GM19351 (cell line): ENCODE measurements at regions not wholly inside any gene's neighbourhood (a gene's known extent, or its start where the extent isn't known, plus 50 kb on each side); places are given as distances from the start of the nearest gene placed in this dataset.

Source experiments
- ATAC-seq: cut with Tn5 transposase; IDR thresholded peaks from one replicate; pipeline ENCODE4 v1.9.1; 2021; ENCODE audit warnings: mild to moderate bottlenecking, moderate library complexity; ENCODE audit not compliant: unreplicated experiment

DNA sequence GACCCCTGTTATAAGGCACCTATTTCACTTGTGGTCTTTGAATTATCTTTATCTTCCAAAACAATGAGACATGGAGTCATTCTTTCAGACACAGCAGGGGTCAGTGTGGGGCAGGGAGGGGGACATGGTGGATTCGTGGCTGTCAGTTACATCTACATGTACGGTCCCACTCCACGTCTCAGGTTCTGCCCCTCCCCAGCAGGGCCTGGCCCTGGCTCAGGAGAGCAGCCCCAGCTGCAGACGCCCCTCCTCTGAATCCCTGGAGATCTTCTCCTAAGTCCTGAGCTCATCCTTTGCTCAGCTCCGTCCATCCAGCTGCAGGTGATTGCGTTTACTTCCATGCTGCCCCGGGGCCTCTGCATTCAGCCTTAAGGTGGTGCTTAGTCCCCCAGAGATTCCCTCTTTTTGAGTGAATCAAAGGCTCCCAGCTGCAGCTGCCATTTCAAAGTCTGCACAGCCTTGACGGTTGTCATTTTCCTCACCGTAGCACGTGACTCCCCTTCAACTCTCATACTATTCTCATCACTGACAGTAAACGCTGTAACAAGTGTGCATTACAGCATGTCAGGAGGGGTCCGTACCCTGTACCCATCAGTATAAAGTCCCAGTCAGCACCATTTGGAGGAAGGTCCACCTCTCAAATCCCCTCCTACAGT is 113.4 kb upstream of the TCERG1L start:
- ATAC-seq, result no peak

- no peak for ATAC-seq
Measured at GRCh38 chr10:131425752-131426533, 114.4 kb upstream of the TCERG1L start.

DNA sequence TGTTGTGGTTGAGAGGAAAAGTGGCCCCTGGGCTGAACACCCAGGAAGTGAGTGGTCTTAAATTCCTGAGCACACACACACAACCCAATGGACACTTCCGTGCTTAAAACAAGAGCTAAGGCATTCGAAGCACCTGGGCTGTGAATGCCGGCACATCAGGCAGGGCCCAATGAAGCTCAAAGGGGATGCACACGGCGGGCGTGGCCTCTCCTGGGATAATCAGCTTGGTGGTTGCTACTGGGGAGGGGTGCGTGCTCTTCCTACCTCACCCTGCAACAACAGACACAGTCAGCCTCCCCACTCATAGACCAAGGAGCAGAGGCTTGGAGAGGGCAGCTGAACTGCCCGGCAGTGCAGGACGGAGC is 115.0 kb upstream of the TCERG1L start:
- ATAC-seq, result no peak

- ATAC-seq, result no peak
Measured at GRCh38 chr10:131427281-131427680, 115.8 kb upstream of the TCERG1L start.

- no peak for ATAC-seq
Measured at GRCh38 chr10:131427901-131428300, 116.4 kb upstream of the TCERG1L start.

DNA sequence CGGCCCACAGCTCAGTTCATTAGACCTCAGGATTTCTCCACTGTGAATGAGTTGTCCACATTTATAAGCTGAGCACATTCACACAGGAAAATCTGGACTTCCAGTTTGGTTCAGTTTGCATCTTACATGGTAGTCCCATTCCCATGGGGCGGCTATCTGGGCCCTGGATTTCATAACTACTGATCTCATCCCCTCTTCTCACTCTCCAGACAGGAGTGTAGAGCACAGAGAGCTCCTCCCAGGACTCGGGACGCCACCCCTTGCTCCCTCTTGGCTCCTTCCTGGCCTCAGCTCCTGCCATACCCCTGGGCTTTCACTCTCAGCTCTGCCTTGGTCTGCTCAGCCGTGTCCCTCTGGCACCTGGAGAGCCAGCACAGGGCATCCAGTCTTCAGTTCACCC is 117.6 kb upstream of the TCERG1L start:
- ATAC-seq, result no peak

- ATAC-seq, result no peak
Measured at GRCh38 chr10:131429942-131430341, 118.4 kb upstream of the TCERG1L start.

- no peak for ATAC-seq
Measured at GRCh38 chr10:131430716-131431412, 119.3 kb upstream of the TCERG1L start.

DNA sequence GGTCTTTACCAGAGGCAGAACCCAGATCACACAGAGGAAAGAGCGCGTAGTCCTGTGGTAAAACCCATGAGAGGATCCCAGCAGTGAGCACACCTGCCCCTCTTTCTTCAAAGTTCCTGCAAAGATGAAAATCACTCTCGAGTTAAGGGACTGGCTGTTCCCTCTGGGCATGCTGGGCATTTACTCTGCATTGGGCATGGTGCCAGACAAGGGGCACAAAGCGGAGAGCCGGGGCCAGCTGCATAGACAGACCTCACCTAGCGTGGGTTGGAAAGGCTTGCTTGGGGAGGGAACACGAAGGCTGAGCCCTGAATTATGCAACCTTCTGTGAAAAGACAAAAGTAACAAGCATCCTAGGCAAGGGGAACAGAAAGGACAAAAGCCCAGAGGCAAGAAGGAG is 120.0 kb upstream of the TCERG1L start:
- ATAC-seq, result no peak

DNA sequence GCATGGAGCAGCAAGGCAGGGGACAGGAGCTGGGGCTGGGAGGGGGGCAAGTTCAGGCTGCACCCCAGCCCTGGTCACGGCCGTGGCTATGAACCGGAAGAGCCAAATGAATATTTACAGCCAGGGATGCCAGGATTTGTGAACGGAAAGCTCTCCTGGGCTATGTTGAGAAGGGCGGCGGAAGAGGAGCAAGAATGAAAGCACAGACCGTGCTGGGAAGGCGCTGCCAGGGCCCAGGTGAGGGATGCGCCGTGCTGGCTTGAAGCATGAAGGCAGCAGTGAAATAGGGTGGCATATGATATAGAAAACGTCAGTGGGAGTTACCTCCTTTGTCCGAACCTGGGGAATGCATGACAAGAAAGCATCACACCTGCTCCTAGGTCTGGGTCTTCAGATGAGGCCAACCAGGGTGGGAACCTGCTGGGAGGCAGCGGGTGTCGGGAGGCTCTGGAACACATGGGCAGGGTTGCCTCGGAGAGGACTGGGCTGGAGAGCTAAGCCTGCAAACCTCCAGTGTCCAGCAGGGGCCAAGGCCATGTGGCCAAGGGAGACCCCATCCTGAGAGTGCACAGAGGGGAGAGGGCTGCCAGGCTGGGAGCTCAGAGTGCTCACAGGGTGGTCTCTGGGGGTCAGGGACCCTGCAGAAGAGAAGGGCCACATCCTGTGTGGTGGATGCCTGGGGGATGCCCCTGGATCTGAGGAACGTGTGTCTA is 120.6 kb upstream of the TCERG1L start:
- ATAC-seq, result no peak

DNA sequence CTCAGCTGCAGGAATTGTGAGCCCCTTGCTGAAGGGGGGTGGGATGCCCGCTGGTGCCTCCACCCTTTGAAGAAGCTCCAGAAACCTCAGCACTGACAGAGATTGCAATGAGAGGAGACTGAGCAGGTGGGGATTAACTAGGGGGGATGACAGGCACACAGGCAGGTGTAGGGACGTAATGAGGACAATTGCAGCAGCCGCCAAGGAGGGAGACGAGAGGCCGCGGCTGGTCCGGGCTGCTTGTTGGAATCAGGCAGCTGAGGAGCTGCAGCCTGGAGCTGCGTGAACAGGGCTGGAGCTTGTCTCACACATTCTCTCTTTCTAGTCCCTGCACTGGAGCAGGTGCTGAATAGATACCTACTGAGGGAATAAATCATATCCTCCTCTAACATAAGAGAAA is 122.0 kb upstream of the TCERG1L start:
- ATAC-seq, result no peak

DNA sequence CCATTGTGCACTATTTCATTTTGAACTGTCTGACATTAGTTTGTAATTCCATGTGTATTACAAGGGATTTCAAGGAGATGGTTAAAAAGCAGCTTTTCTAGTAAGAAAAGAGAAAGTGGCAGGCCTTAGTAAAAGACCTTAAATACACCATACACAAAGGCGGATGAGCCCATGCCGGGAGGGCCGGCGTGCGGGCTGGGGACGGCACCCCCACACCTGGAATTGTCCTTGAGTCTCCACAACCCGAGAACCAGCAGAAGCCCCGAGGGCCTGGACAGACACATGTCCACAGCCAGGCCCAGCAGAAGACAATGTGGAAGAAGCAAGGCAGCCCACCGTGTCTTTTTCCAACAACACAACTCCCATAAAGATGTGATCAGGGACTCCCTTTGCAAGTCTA is 123.7 kb upstream of the TCERG1L start:
- ATAC-seq, result no peak

- no peak for ATAC-seq
Measured at GRCh38 chr10:131435760-131436457, 124.4 kb upstream of the TCERG1L start.

- no peak for ATAC-seq
Measured at GRCh38 chr10:131436458-131436857, 124.9 kb upstream of the TCERG1L start.

DNA sequence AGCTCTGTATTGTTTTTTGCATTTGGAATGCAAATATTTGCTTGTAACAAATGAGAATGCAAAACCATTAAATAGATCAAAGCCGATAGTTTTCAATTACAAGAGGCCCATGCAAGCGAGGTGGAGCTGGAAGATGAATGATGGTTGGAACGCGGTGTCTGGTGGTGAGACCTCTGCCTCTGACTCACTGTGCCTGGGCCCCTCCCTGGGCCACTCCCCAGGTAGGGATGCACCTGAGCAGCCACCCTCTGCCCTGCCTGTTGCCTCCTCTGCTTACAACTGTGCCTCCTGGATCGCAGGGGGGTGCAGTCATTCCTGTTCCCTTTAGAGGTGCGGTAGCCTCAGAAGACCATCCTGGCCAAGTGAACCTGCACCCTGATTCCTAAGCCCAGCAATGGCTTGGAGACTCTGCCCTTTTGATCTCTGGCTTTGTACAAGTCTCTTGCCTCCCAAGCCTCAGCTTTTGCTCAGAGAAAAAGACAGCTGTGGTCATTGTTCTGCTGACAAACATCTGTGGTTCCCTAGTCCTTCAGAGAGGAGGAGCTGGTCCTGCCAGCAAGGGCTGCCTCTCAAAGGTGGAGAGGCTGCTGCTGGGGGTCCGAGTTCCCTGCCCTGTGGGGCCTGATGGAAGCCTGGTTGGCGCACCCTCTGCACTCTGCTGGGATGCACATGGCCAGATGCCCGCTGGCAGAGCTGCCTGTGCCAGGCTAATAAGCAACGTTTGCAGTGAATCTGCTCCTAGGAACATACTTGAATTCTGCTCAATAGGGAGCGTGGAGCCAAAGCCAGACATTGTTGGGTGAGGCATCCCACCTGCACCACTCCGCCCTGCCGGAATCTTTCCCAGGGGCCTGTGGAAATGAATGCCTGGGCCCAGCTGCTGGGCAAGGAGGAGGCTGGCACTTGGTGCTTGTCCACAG is 126.3 kb upstream of the TCERG1L start:
- no peak for ATAC-seq

- no peak for ATAC-seq
Measured at GRCh38 chr10:131438665-131439064, 127.1 kb upstream of the TCERG1L start.

DNA sequence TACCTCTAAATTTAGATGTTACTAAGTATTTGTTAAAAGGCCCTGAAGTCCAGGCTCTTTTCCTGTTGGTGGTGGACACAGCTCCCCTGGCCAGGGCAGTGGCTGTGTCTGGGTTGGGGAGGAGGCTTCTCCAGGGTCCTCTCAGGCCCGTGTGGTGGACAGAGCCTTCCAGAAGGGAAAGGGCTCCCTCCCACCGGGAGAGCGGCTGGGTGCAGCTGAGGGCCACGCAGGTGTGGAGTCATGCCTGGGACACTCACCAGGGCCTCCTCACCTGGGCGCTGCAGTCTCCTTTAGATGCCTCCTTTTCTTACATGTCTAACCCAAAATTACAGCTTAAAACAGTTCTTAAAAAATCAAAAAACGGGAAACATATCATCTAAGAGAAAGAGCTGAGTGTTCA is 128.2 kb upstream of the TCERG1L start:
- ATAC-seq, result no peak

DNA sequence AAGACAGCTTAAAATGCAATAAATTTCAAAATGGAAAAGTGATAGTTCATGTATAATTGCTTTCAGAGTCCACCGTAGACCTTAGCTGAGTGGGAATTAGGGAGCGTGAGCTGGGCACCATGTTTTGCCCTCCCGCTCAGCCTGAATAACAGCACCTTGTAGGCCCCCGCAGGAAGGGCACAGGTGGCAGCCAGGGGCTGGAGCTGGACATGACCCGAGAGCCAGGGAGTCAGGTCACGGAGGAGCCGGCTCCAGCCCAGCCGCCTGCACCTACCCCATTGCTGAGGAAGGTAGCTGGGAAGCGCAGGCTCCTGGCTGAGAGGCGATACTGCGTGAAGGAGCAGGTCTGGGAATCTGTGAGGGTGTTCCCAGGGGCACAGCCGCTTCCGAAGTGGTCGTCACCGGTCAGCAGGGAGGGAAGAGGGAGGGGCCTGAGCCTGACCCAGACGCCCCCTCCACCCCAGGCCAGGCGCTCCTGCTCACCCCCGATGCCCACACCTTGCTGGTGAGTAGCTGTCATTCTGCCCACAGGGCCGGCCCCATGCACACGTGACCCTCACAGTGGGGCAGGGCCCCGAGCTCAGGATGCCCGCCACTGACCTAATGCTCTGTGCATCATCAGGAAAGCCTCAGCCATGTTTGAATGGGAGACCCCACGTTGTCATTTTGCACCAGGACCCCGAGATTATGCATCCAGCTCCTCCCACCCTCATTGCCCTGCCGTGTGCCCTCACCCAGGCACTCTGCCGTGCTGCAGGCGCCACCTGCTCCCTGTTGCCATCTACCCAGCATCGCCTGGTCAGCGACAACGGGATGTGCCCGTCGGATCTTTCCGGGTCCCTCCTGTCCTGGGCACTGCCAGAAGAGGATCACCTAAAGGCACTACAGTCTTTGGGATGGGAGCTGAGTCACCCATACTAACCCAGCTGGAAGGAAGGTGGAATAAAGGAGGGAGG is 129.2 kb upstream of the TCERG1L start:
- ATAC-seq, result no peak

GRCh38 chr10:131442271-131442670 is 130.8 kb upstream of the TCERG1L start:
- no peak for ATAC-seq
